DND-41 (cell line): ENCODE measurements at regions not wholly inside any gene's neighbourhood (a gene's known extent, or its start where the extent isn't known, plus 50 kb on each side); places are given as distances from the start of the nearest gene placed in this dataset.

ENCODE experiments used
- ATAC-seq: fragments of 200-7000 bp; cut with Tn5 transposase; 3 replicates; pipeline ENCODE4 v1.9.1; 2021; ENCODE audit warnings: low read depth; ENCODE audit not compliant: insufficient read depth
- DNase-seq: peaks from one replicate; pipeline ENCODE4 v3.0.0-alpha.2; 2020
- H2AFZ ChIP-seq: 2 replicates; pipeline ENCODE4 v1.6.0; 2012; ENCODE audit warnings: low read depth, low read length
- H3K27ac ChIP-seq: 2 replicates; pipeline ENCODE4 v1.5.1; 2012; ENCODE audit warnings: low read length, inconsistent platforms
- H3K27me3 ChIP-seq: fragments of 200-600 bp; sonication (generic); 2 replicates; pipeline ENCODE4 v1.6.0; 2012; ENCODE audit warnings: low read length, mild to moderate bottlenecking, inconsistent platforms; ENCODE audit not compliant: insufficient read depth, poor library complexity
- H3K36me3 ChIP-seq: 2 replicates; pipeline ENCODE4 v1.5.1; 2012; ENCODE audit warnings: low read length, inconsistent platforms; ENCODE audit not compliant: insufficient read depth
- H3K4me1 ChIP-seq: 2 replicates; pipeline ENCODE4 v1.5.1; 2012; ENCODE audit warnings: mild to moderate bottlenecking, low read length; ENCODE audit not compliant: insufficient read depth
- H3K4me2 ChIP-seq: 2 replicates; pipeline ENCODE4 v1.6.0; 2012; ENCODE audit warnings: mild to moderate bottlenecking, moderate library complexity, low read length, inconsistent platforms; ENCODE audit not compliant: insufficient read depth
- H3K4me3 ChIP-seq, 2 experiments: fragments of 200-600 bp in 1 of 2; shearing (Covaris generic) in 1 of 2; 2 replicates each; pipeline ENCODE4 v1.5.1; 2012 to 2016; ENCODE audit warnings: inconsistent platforms in 2 of 2, low read length in 2 of 2, mild to moderate bottlenecking in 2 of 2, low read depth in 1 of 2, moderate library complexity in 1 of 2
- H3K79me2 ChIP-seq: 2 replicates; pipeline ENCODE4 v1.6.0; 2012; ENCODE audit warnings: low read length, inconsistent platforms; ENCODE audit not compliant: insufficient read depth
- H3K9ac ChIP-seq: 2 replicates; pipeline ENCODE4 v1.6.0; 2012; ENCODE audit warnings: low read depth, mild to moderate bottlenecking, inconsistent platforms, low read length, moderate library complexity
- H3K9me3 ChIP-seq: 2 replicates; pipeline ENCODE4 v1.5.1; 2012; ENCODE audit warnings: low read length, moderate library complexity, mild to moderate bottlenecking, inconsistent platforms; ENCODE audit not compliant: insufficient read depth, severe bottlenecking
- H4K20me1 ChIP-seq: 2 replicates; pipeline ENCODE4 v1.6.0; 2012; ENCODE audit warnings: low read length; ENCODE audit not compliant: insufficient read depth
- EZH2 ChIP-seq: IDR thresholded peaks from 3 replicates; pipeline ENCODE4 v1.6.1; 2012; ENCODE audit warnings: borderline replicate concordance, low read depth, mild to moderate bottlenecking, moderate library complexity, low read length, inconsistent platforms; ENCODE audit not compliant: severe bottlenecking
- TF ChIP-seq, protein P1 (sequence below): IDR thresholded peaks from 2 replicates; pipeline ENCODE4 v1.5.1; 2012; ENCODE audit warnings: borderline replicate concordance, low read length, moderate library complexity, mild to moderate bottlenecking; ENCODE audit not compliant: poor library complexity, severe bottlenecking; ENCODE audit errors: extremely low read depth

DNA sequence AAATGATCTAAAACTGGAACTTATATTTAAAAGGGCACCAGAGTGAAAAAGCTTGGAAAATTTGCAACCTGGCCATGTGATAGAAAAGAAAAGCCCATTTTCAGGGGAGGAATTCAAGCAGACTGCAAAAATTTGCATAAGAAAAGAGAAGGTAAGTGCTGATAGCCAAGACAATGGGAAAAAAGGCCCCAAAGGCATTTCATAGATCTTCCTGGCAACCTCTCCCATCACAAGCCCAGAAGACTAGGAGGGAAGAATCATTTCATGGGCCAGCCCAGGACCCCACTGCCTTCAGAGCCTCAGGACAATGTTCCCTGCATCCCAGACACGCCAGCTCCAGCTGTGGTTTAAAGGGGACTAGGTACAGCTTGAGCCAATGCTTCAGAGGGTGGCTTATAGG lies 887.3 kb upstream of the DIAPH2 start:
- Histone ChIP-seq H3K4me1 (no peaks in the 10 kb centered on the region), H3K9ac (no peak overlapping the region), H3K9me3 (no peaks in the 10 kb centered on the region), H3K27ac (no peak overlapping the region), H3K27me3 (no peaks in the 10 kb centered on the region), H3K4me2 (no peak overlapping the region), H2AFZ (no peak overlapping the region), H3K4me3 (no peak overlapping the region), H3K36me3 (no peaks in the 10 kb centered on the region), H3K79me2 (no peaks in the 10 kb centered on the region), H4K20me1 (no peaks in the 10 kb centered on the region)
- DNase-seq (no peak), ATAC-seq (no peak)
- TF ChIP-seq EZH2 = no peak
- TF ChIP-seq, protein P1, sequence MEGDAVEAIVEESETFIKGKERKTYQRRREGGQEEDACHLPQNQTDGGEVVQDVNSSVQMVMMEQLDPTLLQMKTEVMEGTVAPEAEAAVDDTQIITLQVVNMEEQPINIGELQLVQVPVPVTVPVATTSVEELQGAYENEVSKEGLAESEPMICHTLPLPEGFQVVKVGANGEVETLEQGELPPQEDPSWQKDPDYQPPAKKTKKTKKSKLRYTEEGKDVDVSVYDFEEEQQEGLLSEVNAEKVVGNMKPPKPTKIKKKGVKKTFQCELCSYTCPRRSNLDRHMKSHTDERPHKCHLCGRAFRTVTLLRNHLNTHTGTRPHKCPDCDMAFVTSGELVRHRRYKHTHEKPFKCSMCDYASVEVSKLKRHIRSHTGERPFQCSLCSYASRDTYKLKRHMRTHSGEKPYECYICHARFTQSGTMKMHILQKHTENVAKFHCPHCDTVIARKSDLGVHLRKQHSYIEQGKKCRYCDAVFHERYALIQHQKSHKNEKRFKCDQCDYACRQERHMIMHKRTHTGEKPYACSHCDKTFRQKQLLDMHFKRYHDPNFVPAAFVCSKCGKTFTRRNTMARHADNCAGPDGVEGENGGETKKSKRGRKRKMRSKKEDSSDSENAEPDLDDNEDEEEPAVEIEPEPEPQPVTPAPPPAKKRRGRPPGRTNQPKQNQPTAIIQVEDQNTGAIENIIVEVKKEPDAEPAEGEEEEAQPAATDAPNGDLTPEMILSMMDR = no peak

GRCh38 chrX:95823796-95824195 lies 860.8 kb upstream of the DIAPH2 start:
- H3K9me3 ChIP-seq = no peaks in the 10 kb centered on the region
- H3K27me3 ChIP-seq = no peaks in the 10 kb centered on the region
- H2AFZ ChIP-seq = no peak overlapping the region
- H3K4me1 ChIP-seq = no peaks in the 10 kb centered on the region
- no peaks in the 10 kb centered on the region for H4K20me1 ChIP-seq
- H3K4me3 ChIP-seq = no peak overlapping the region
- no peaks in the 10 kb centered on the region for H3K79me2 ChIP-seq
- TF ChIP-seq, protein P1 = no peak
- TF ChIP-seq EZH2 = no peak
- H3K9ac ChIP-seq = no peak overlapping the region
- ATAC-seq (no peak), DNase-seq (no peak)
- H3K36me3 ChIP-seq = no peaks in the 10 kb centered on the region
- H3K27ac ChIP-seq = no peak overlapping the region
- H3K4me2 ChIP-seq = no peak overlapping the region

DNA sequence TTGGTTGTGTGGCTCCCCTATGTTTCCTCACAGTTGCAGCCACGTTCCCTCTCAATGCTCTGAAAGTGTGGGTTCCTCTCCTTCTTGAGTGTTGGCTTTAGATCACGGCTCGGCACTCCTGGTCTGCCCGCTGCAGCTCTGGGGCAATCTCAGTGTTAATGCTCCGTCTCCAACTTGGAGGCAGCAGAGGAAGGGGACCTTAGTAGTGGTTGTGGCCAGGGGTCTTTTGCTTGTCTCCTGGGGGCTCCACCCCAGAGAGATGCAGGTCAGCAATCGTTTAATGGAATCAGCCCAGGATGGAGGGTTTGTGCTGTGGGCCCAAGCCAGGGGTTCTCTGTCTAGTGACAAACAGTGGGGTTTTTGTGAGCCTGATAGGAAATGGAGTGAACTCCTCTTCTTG lies 849.4 kb upstream of the DIAPH2 start:
- Histone ChIP-seq H3K9me3 (no peaks in the 10 kb centered on the region), H3K27me3 (no peaks in the 10 kb centered on the region), H3K4me2 (no peak overlapping the region), H4K20me1 (no peaks in the 10 kb centered on the region), H3K4me3 (no peak overlapping the region), H3K9ac (no peak overlapping the region), H3K79me2 (no peaks in the 10 kb centered on the region), H3K4me1 (no peaks in the 10 kb centered on the region), H2AFZ (no peak overlapping the region), H3K27ac (no peak overlapping the region), H3K36me3 (no peaks in the 10 kb centered on the region)
- TF ChIP-seq, protein P1 = no peak
- TF ChIP-seq EZH2 = no peak
- DNase-seq (no peak), ATAC-seq (no peak)

- Histone ChIP-seq H3K36me3 (no peaks in the 10 kb centered on the region), H3K4me3 (no peak overlapping the region), H3K79me2 (no peaks in the 10 kb centered on the region), H3K4me2 (no peak overlapping the region), H3K4me1 (no peaks in the 10 kb centered on the region), H2AFZ (no peak overlapping the region), H3K27me3 (no peaks in the 10 kb centered on the region), H3K9me3 (no peaks in the 10 kb centered on the region), H3K27ac (no peak overlapping the region), H4K20me1 (no peaks in the 10 kb centered on the region), H3K9ac (no peak overlapping the region)
- TF ChIP-seq, protein P1 = no peak
- TF ChIP-seq EZH2 = no peak
- no peak for DNase-seq
- ATAC-seq = no peak
Measured at GRCh38 chrX:95836517-95836916, 848.1 kb upstream of the DIAPH2 start.
